ENCODE measurements at regions not wholly inside any gene's neighbourhood (a gene's known extent, or its start where the extent isn't known, plus 50 kb on each side); places are given as distances from the start of the nearest gene placed in this dataset.

DNA sequence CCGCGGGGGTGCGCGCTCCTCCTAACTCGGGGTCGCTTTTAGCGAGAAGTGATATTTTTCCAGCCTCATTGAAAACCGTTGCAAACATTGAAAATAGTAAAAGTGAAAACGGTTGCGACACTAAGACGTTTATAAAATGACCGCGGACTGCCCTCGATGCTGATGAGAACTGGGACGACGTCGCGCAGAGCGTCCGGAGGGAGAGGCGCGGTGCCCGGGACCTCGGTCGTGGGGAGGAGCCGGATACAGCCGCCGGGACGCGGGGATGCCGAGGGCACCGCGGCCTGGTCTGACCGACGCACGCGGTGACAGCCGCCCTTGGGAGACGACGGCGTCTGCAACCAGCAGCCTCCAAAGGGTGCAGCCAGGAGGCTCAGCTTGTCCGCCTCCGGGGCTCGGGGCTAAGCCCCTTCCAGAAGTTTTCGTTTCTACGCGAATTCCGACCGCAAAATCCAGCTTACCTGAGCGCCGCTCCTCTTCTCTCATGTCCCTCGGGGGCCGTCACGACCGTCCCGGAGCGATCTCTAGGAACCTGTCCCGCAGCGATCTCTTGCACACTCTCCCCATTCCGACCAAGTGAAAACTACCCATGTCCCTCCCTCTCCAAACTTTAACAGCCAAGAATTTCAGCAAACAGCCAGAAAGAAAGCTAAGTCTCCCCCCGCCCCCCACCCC is 144.4 kb upstream of the ETS2 start:
- in situ Hi-C loops (cut with MboI) (no loop called here), intact Hi-C loops (cut with micrococcal nuclease) (no loop called here)
- Histone ChIP-seq H3K9me1 (ENCODE audit: control insufficient read depth, insufficient read depth, low read length) (no peaks in the 10 kb centered on the region), H3K79me2 (ENCODE audit: control insufficient read depth, insufficient read depth, low read length) (no peaks in the 10 kb centered on the region), H3K27me3 (ENCODE audit: control insufficient read depth in 2 of 2, insufficient read depth in 2 of 2, low read length in 2 of 2) (peaks cover 16 to 21% of the 10 kb centered on the region in 2 experiments), H4K20me1 (replicated peaks; ENCODE audit: control insufficient read depth, insufficient read depth, low read length) (no peaks in the 10 kb centered on the region), H3K27ac (ENCODE audit: extremely low read depth, low read depth, low read length) (no peak overlapping the region), H3K4me3 (no peak overlapping the region), H3K9ac (ENCODE audit: insufficient read depth in 1 of 2, low read depth in 2 of 2, low read length in 2 of 2) (no peak overlapping the region), H2AFZ (ENCODE audit: low read depth, low read length) (no peak overlapping the region), H3K9me3 (replicated peaks; ENCODE audit: control insufficient read depth, insufficient read depth, low read depth, low read length) (no peaks in the 10 kb centered on the region), H3K36me3 (ENCODE audit: control insufficient read depth, insufficient read depth, low read length) (no peaks in the 10 kb centered on the region), H3K4me2 (ENCODE audit: insufficient read depth, low read length) (no peak overlapping the region), H3K4me1 (replicated peaks in 1 of 2; ENCODE audit: control insufficient read depth in 2 of 2, insufficient read depth in 2 of 2, low read length in 2 of 2) (no peaks in the 10 kb centered on the region)
- 23% methylated on average over 29 of the region's 61 CpGs for WGBS (ENCODE audit: insufficient coverage, low coverage, missing lambda C conversion rate)
- ChIA-PET CTCF (ENCODE audit: low intra/inter-chr PET ratio) (interaction anchor here (0.6 kb wide), 1 partner anchor 474 kb away, joined by 5 read pairs; no protein-coding TSS in a partner anchor), POLR2A (interaction anchor here (0.5 to 1.0 kb wide), 2 partner anchors 9 to 611 kb away, joined by 3 read pairs; no protein-coding TSS in a partner anchor)
- TF ChIP-seq, protein P1, sequence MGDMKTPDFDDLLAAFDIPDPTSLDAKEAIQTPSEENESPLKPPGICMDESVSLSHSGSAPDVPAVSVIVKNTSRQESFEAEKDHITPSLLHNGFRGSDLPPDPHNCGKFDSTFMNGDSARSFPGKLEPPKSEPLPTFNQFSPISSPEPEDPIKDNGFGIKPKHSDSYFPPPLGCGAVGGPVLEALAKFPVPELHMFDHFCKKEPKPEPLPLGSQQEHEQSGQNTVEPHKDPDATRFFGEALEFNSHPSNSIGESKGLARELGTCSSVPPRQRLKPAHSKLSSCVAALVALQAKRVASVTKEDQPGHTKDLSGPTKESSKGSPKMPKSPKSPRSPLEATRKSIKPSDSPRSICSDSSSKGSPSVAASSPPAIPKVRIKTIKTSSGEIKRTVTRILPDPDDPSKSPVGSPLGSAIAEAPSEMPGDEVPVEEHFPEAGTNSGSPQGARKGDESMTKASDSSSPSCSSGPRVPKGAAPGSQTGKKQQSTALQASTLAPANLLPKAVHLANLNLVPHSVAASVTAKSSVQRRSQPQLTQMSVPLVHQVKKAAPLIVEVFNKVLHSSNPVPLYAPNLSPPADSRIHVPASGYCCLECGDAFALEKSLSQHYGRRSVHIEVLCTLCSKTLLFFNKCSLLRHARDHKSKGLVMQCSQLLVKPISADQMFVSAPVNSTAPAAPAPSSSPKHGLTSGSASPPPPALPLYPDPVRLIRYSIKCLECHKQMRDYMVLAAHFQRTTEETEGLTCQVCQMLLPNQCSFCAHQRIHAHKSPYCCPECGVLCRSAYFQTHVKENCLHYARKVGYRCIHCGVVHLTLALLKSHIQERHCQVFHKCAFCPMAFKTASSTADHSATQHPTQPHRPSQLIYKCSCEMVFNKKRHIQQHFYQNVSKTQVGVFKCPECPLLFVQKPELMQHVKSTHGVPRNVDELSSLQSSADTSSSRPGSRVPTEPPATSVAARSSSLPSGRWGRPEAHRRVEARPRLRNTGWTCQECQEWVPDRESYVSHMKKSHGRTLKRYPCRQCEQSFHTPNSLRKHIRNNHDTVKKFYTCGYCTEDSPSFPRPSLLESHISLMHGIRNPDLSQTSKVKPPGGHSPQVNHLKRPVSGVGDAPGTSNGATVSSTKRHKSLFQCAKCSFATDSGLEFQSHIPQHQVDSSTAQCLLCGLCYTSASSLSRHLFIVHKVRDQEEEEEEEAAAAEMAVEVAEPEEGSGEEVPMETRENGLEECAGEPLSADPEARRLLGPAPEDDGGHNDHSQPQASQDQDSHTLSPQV (IDR thresholded peaks at IDR 0.05), result no peak
- no peak for TF ChIP-seq STAT5B (CRISPR knock-in tag; IDR thresholded peaks at IDR 0.05)
- TF ChIP-seq FOXA1 (IDR thresholded peaks at IDR 0.05; ENCODE audit: borderline replicate concordance), result no peak
- no peak for TF ChIP-seq PHB2 (IDR thresholded peaks at IDR 0.05; ENCODE audit: low read depth)
- no peak for TF ChIP-seq ZFP30 (CRISPR knock-in tag; IDR thresholded peaks at IDR 0.05; ENCODE audit: borderline replicate concordance)
- no peak for TF ChIP-seq BRF1 (IDR thresholded peaks at IDR 0.05; ENCODE audit: borderline replicate concordance, extremely low read depth, insufficient read length)
- TF ChIP-seq SMARCA5 (IDR thresholded peaks at IDR 0.05), result no peak
- no peak for TF ChIP-seq CBFA2T3 (IDR thresholded peaks at IDR 0.05)
- TF ChIP-seq, protein P2, sequence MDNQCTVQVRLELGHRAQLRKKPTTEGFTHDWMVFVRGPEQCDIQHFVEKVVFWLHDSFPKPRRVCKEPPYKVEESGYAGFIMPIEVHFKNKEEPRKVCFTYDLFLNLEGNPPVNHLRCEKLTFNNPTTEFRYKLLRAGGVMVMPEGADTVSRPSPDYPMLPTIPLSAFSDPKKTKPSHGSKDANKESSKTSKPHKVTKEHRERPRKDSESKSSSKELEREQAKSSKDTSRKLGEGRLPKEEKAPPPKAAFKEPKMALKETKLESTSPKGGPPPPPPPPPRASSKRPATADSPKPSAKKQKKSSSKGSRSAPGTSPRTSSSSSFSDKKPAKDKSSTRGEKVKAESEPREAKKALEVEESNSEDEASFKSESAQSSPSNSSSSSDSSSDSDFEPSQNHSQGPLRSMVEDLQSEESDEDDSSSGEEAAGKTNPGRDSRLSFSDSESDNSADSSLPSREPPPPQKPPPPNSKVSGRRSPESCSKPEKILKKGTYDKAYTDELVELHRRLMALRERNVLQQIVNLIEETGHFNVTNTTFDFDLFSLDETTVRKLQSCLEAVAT (IDR thresholded peaks at IDR 0.05), result no peak
- BruUV-seq (replicated peaks), result no TSS peak
- DNase-seq (ENCODE audit: extremely low read depth in 1 of 4, low spot score in 3 of 4), result no peak
- FAIRE-seq, result no peak
- ATAC-seq, result no peak
